Heart right ventricle (tissue), 16 donors: ENCODE measurements at regions not wholly inside any gene's neighbourhood (a gene's known extent, or its start where the extent isn't known, plus 50 kb on each side); places are given as distances from the start of the nearest gene placed in this dataset.

Experiments
- ATAC-seq, 8 donors: fragments of 200-7000 bp; cut with Tn5 transposase; one replicate each; pipeline ENCODE4 v1.9.1; 2020; ENCODE audit warnings: mild to moderate bottlenecking in 8 of 8, moderate library complexity in 8 of 8, moderate number of reproducible peaks in 1 of 8
- DNase-seq, 2 donors: peaks; one replicate each; pipeline ENCODE4 v3.0.0-alpha.2; 2020
- H3K27ac ChIP-seq, 10 donors: fragments of 200-600 bp; sonication (generic) in 2 of 10; one replicate each; pipeline versions ENCODE4 v1.5.0 to v1.8.0; 2020 to 2022; ENCODE audit warnings: mild to moderate bottlenecking in 3 of 10
- H3K27me3 ChIP-seq, 7 donors: fragments of 200-600 bp; one replicate each; pipeline ENCODE4 v1.8.0; 2021 to 2022; ENCODE audit warnings: mild to moderate bottlenecking in 2 of 7
- H3K36me3 ChIP-seq, 9 donors: fragments of 200-600 bp; sonication (generic) in 1 of 9; one replicate each; pipeline versions ENCODE4 v1.5.0 to v1.8.0; 2020 to 2022; ENCODE audit warnings: mild to moderate bottlenecking in 2 of 9
- H3K4me1 ChIP-seq, 9 donors: fragments of 200-600 bp; sonication (generic) in 1 of 9; one replicate each; pipeline versions ENCODE4 v1.5.0 to v1.8.0; 2020 to 2022; ENCODE audit warnings: mild to moderate bottlenecking in 4 of 9
- H3K4me3 ChIP-seq, 10 donors: fragments of 200-600 bp; sonication (generic) in 2 of 10; one replicate each; pipeline versions ENCODE4 v1.5.0 to v1.8.0; 2020 to 2022; ENCODE audit warnings: mild to moderate bottlenecking in 7 of 10, moderate library complexity in 2 of 10
- H3K9me3 ChIP-seq, 11 donors: fragments of 200-600 bp in 10 of 11; sonication (generic) in 2 of 11; one replicate each; pipeline versions ENCODE4 v1.5.0 to v1.8.0; 2013 to 2022; ENCODE audit warnings: mild to moderate bottlenecking in 2 of 11, control low read depth in 1 of 11, moderate library complexity in 1 of 11
- CTCF ChIP-seq, 9 donors: fragments of 200-600 bp; sonication (generic) in 2 of 9; IDR thresholded peaks; one replicate each; pipeline versions ENCODE4 v1.5.0 to v1.8.0; 2021 to 2022; ENCODE audit warnings: antibody characterized with exemption in 9 of 9, mild to moderate bottlenecking in 5 of 9, moderate library complexity in 1 of 9
- WGBS, 2 donors: extraction: QIAGEN DNeasy Blood & Tissue Kit; methylation state at CpG; one replicate each; pipeline ENCODE4 v1.1.7; 2013; ENCODE audit warnings: inconsistent platforms in 1 of 2; 5-methylcytosine and 5-hydroxymethylcytosine counted together
- intact Hi-C, 10 donors: fragments of 100-400 bp; cut with DNase I; formaldehyde crosslinking; loops; one replicate each; pipeline versions ENCODE4 v1.11.1 to v1.14.2; 2022
- donor health status: Arrhythmogenic right ventricular cardiomyopathy.
- donor health status: ischemic (EF 13 %, LVEDD 7.1; RV severe dilation, severe dysfunction).
- donor health status: healthy with polysubstance abuse.
- donor health status: DM: no; HTN: yes; CAD: no.
- donor health status: DM: no; HTN: no; CAD: no.
- donor health status: ischemic (EF 25% LVEDD 6.9; RV normal size, moderate dysfunction).
- donor health status: ischemic (EF 25% LVEDD 5.7; RV mildly dilated, moderate dysfunction).
- donor health status: healthy.
- donor health status: DM: yes; HTN: yes; CAD: no.
- donor health status: Ischemic cardiomyopathy.
- donor health status: ischemic (EF 35%, LVEDD 5.7; RV mildly dilated, moderate dysfunction).
- donor health status: nonischemic (EF 11% LVEDD 7.7; RV severe dilation, severe dysfunction).
- donor health status: DM: yes; HTN: yes; CAD: no.
- donor health status: PGD.
- donor health status: ischemic (EF 29% LVEDD 5.4; RV normal size, mild dysfunction).
- donor health status: nonischemic (EF 23%, LVEDD 6.1; RV moderate dilation, normal function).

GRCh38 chr18:78479443-78479842, 500.2 kb upstream of the SALL3 start:
- ATAC-seq (no peak), DNase-seq (no peak)
- 95 to 96% methylated on average over 16 of the region's 16 CpGs for WGBS, 2 donors
- Histone ChIP-seq H3K36me3 (no peaks in the 10 kb centered on the region), H3K9me3 (no peaks in the 10 kb centered on the region), H3K4me1 (no peaks in the 10 kb centered on the region), H3K27ac (no peak overlapping the region), H3K4me3 (no peak overlapping the region), H3K27me3 (peaks cover 0 to 20% (median 8%) of the 10 kb centered on the region in 7 donors)
- TF ChIP-seq CTCF (IDR thresholded peaks at IDR 0.05): no peak
- intact Hi-C loops: no loop called here

GRCh38 chr18:78480262-78481054, 499.2 kb upstream of the SALL3 start:
- no peak for TF ChIP-seq CTCF (IDR thresholded peaks at IDR 0.05)
- Histone ChIP-seq H3K27ac (no peak overlapping the region), H3K27me3 (peaks cover 0 to 20% (median 8%) of the 10 kb centered on the region in 7 donors), H3K36me3 (no peaks in the 10 kb centered on the region), H3K4me1 (no peaks in the 10 kb centered on the region), H3K9me3 (no peaks in the 10 kb centered on the region), H3K4me3 (no peak overlapping the region)
- 87 to 89% methylated on average over 31 of the region's 31 CpGs for WGBS, 2 donors
- ATAC-seq (no peak), DNase-seq (no peak)
- intact Hi-C loops: no loop called here

- no peak for DNase-seq
- Histone ChIP-seq H3K9me3 (no peaks in the 10 kb centered on the region), H3K27ac (no peak overlapping the region), H3K4me1 (no peaks in the 10 kb centered on the region), H3K4me3 (no peak overlapping the region), H3K36me3 (no peaks in the 10 kb centered on the region), H3K27me3 (peaks cover 0 to 20% (median 8%) of the 10 kb centered on the region in 7 donors)
- intact Hi-C loops: no loop called here
- WGBS, 2 donors: 75% methylated on average over 7 of the region's 7 CpGs
- no peak for TF ChIP-seq CTCF (IDR thresholded peaks at IDR 0.05)
- no peak for ATAC-seq
These were observed 497.2 kb upstream of the SALL3 start for GRCh38 chr18:78482378-78482777.

GRCh38 chr18:78487649-78488048, 492.0 kb upstream of the SALL3 start:
- DNase-seq (no peak), ATAC-seq (no peak)
- peaks cover 0 to 10% (median 0%) of the 10 kb centered on the region in 7 donors for H3K27me3 ChIP-seq
- 81 to 89% methylated on average over 6 of the region's 6 CpGs for WGBS, 2 donors
- H3K9me3 ChIP-seq: peaks cover 0 to 22% (median 0%) of the 10 kb centered on the region in 11 donors
- intact Hi-C loops: no loop called here
- H3K4me1 ChIP-seq: no peaks in the 10 kb centered on the region
- H3K27ac ChIP-seq: no peak overlapping the region
- TF ChIP-seq CTCF (IDR thresholded peaks at IDR 0.05): no peak
- no peak overlapping the region for H3K4me3 ChIP-seq
- no peaks in the 10 kb centered on the region for H3K36me3 ChIP-seq
